ENCODE measurements at regions not wholly inside any gene's neighbourhood (a gene's known extent, or its start where the extent isn't known, plus 50 kb on each side); places are given as distances from the start of the nearest gene placed in this dataset.
"Not testable (repeated sequence)": the region's sequence is repeated elsewhere in the genome, so short reads cannot be mapped to it uniquely, and the experiment has no call there.

- H3K9me3 ChIP-seq (ENCODE audit: control insufficient read depth, insufficient read depth, low read length): no peaks in the 10 kb centered on the region
- WGBS (ENCODE audit: insufficient coverage, insufficient read length): no CpG with 5 or more reads among the region's 1 CpG
- no peaks in the 10 kb centered on the region for H3K36me3 ChIP-seq (ENCODE audit: control insufficient read depth, insufficient read depth, low read length)
- H3K4me1 ChIP-seq (ENCODE audit: control insufficient read depth, insufficient read depth, low read length): no peaks in the 10 kb centered on the region
- H3K27me3 ChIP-seq (ENCODE audit: control insufficient read depth, insufficient read depth, low read length): no peaks in the 10 kb centered on the region
- H3K27ac ChIP-seq (ENCODE audit: low read length): no peak overlapping the region
- DNase-seq (ENCODE audit: low read depth, low spot score): no peak
- no peak overlapping the region for H3K4me3 ChIP-seq (ENCODE audit: low read length)
These were observed 765.0 kb upstream of the DIAPH2 start for GRCh38 chrX:95919605-95920004.

GRCh38 chrX:95945528-95945927 lies 739.1 kb upstream of the DIAPH2 start:
- no peaks in the 10 kb centered on the region for H3K9me3 ChIP-seq (ENCODE audit: control insufficient read depth, insufficient read depth, low read length)
- no peaks in the 10 kb centered on the region for H3K36me3 ChIP-seq (ENCODE audit: control insufficient read depth, insufficient read depth, low read length)
- no peak for DNase-seq (ENCODE audit: low read depth, low spot score)
- H3K27me3 ChIP-seq (ENCODE audit: control insufficient read depth, insufficient read depth, low read length): no peaks in the 10 kb centered on the region
- no peak overlapping the region for H3K27ac ChIP-seq (ENCODE audit: low read length)
- no peak overlapping the region for H3K4me3 ChIP-seq (ENCODE audit: low read length)
- no peaks in the 10 kb centered on the region for H3K4me1 ChIP-seq (ENCODE audit: control insufficient read depth, insufficient read depth, low read length)
- WGBS (ENCODE audit: insufficient coverage, insufficient read length): no CpG with 5 or more reads among the region's 2 CpGs

GRCh38 chrX:95949588-95949987 lies 735.1 kb upstream of the DIAPH2 start:
- no peak for DNase-seq (ENCODE audit: low read depth, low spot score)
- Histone ChIP-seq H3K27me3 (ENCODE audit: control insufficient read depth, insufficient read depth, low read length) (no peaks in the 10 kb centered on the region), H3K27ac (ENCODE audit: low read length) (no peak overlapping the region), H3K4me3 (ENCODE audit: low read length) (no peak overlapping the region), H3K4me1 (ENCODE audit: control insufficient read depth, insufficient read depth, low read length) (no peaks in the 10 kb centered on the region), H3K9me3 (ENCODE audit: control insufficient read depth, insufficient read depth, low read length) (no peaks in the 10 kb centered on the region), H3K36me3 (ENCODE audit: control insufficient read depth, insufficient read depth, low read length) (no peaks in the 10 kb centered on the region)
- no CpG with 5 or more reads among the region's 2 CpGs for WGBS (ENCODE audit: insufficient coverage, insufficient read length)

GRCh38 chrX:95950679-95951078 lies 734.0 kb upstream of the DIAPH2 start:
- Histone ChIP-seq H3K4me1 (ENCODE audit: control insufficient read depth, insufficient read depth, low read length) (no peaks in the 10 kb centered on the region), H3K4me3 (ENCODE audit: low read length) (no peak overlapping the region), H3K27ac (ENCODE audit: low read length) (no peak overlapping the region), H3K27me3 (ENCODE audit: control insufficient read depth, insufficient read depth, low read length) (no peaks in the 10 kb centered on the region), H3K9me3 (ENCODE audit: control insufficient read depth, insufficient read depth, low read length) (no peaks in the 10 kb centered on the region), H3K36me3 (ENCODE audit: control insufficient read depth, insufficient read depth, low read length) (no peaks in the 10 kb centered on the region)
- WGBS (ENCODE audit: insufficient coverage, insufficient read length): no CpG with 5 or more reads among the region's 1 CpG
- DNase-seq (ENCODE audit: low read depth, low spot score): no peak

GRCh38 chrX:95953564-95953963 lies 731.1 kb upstream of the DIAPH2 start:
- Histone ChIP-seq H3K4me3 (ENCODE audit: low read length) (no peak overlapping the region), H3K36me3 (ENCODE audit: control insufficient read depth, insufficient read depth, low read length) (no peaks in the 10 kb centered on the region), H3K27me3 (ENCODE audit: control insufficient read depth, insufficient read depth, low read length) (no peaks in the 10 kb centered on the region), H3K9me3 (ENCODE audit: control insufficient read depth, insufficient read depth, low read length) (no peaks in the 10 kb centered on the region), H3K27ac (ENCODE audit: low read length) (no peak overlapping the region), H3K4me1 (ENCODE audit: control insufficient read depth, insufficient read depth, low read length) (no peaks in the 10 kb centered on the region)
- DNase-seq (ENCODE audit: low read depth, low spot score): no peak
- WGBS (ENCODE audit: insufficient coverage, insufficient read length): no CpG with 5 or more reads among the region's 2 CpGs

- Histone ChIP-seq H3K36me3 (ENCODE audit: control insufficient read depth, insufficient read depth, low read length) (no peaks in the 10 kb centered on the region), H3K9me3 (ENCODE audit: control insufficient read depth, insufficient read depth, low read length) (no peaks in the 10 kb centered on the region), H3K4me1 (ENCODE audit: control insufficient read depth, insufficient read depth, low read length) (no peaks in the 10 kb centered on the region), H3K4me3 (ENCODE audit: low read length) (no peak overlapping the region), H3K27ac (ENCODE audit: low read length) (no peak overlapping the region), H3K27me3 (ENCODE audit: control insufficient read depth, insufficient read depth, low read length) (no peaks in the 10 kb centered on the region)
- no peak for DNase-seq (ENCODE audit: low read depth, low spot score)
- WGBS (ENCODE audit: insufficient coverage, insufficient read length): no CpG with 5 or more reads among the region's 1 CpG
These were observed 727.9 kb upstream of the DIAPH2 start for GRCh38 chrX:95956745-95957144.

GRCh38 chrX:95973456-95974095 lies 711.1 kb upstream of the DIAPH2 start:
- H3K4me1 ChIP-seq (ENCODE audit: control insufficient read depth, insufficient read depth, low read length); H3K36me3 ChIP-seq (ENCODE audit: control insufficient read depth, insufficient read depth, low read length); H3K9me3 ChIP-seq (ENCODE audit: control insufficient read depth, insufficient read depth, low read length); H3K27me3 ChIP-seq (ENCODE audit: control insufficient read depth, insufficient read depth, low read length); DNase-seq (ENCODE audit: low read depth, low spot score); H3K27ac ChIP-seq (ENCODE audit: low read length); H3K4me3 ChIP-seq (ENCODE audit: low read length): not testable (repeated sequence)
- no CpG with 5 or more reads among the region's 9 CpGs for WGBS (ENCODE audit: insufficient coverage, insufficient read length)

- no peaks in the 10 kb centered on the region for H3K36me3 ChIP-seq (ENCODE audit: control insufficient read depth, insufficient read depth, low read length)
- no CpG with 5 or more reads among the region's 4 CpGs for WGBS (ENCODE audit: insufficient coverage, insufficient read length)
- DNase-seq (ENCODE audit: low read depth, low spot score): no peak
- H3K27me3 ChIP-seq (ENCODE audit: control insufficient read depth, insufficient read depth, low read length): no peaks in the 10 kb centered on the region
- no peak overlapping the region for H3K27ac ChIP-seq (ENCODE audit: low read length)
- no peaks in the 10 kb centered on the region for H3K9me3 ChIP-seq (ENCODE audit: control insufficient read depth, insufficient read depth, low read length)
- H3K4me3 ChIP-seq (ENCODE audit: low read length): no peak overlapping the region
- no peaks in the 10 kb centered on the region for H3K4me1 ChIP-seq (ENCODE audit: control insufficient read depth, insufficient read depth, low read length)
These were observed 710.6 kb upstream of the DIAPH2 start for GRCh38 chrX:95974096-95974470.

GRCh38 chrX:95974890-95975289 lies 709.8 kb upstream of the DIAPH2 start:
- DNase-seq (ENCODE audit: low read depth, low spot score): no peak
- no CpG with 5 or more reads among the region's 5 CpGs for WGBS (ENCODE audit: insufficient coverage, insufficient read length)
- Histone ChIP-seq H3K4me1 (ENCODE audit: control insufficient read depth, insufficient read depth, low read length) (no peaks in the 10 kb centered on the region), H3K9me3 (ENCODE audit: control insufficient read depth, insufficient read depth, low read length) (no peaks in the 10 kb centered on the region), H3K36me3 (ENCODE audit: control insufficient read depth, insufficient read depth, low read length) (no peaks in the 10 kb centered on the region), H3K27ac (ENCODE audit: low read length) (no peak overlapping the region), H3K4me3 (ENCODE audit: low read length) (no peak overlapping the region), H3K27me3 (ENCODE audit: control insufficient read depth, insufficient read depth, low read length) (no peaks in the 10 kb centered on the region)

GRCh38 chrX:95995583-95995982 lies 689.1 kb upstream of the DIAPH2 start:
- no peak overlapping the region for H3K4me3 ChIP-seq (ENCODE audit: low read length)
- H3K27ac ChIP-seq (ENCODE audit: low read length): no peak overlapping the region
- no peaks in the 10 kb centered on the region for H3K4me1 ChIP-seq (ENCODE audit: control insufficient read depth, insufficient read depth, low read length)
- H3K27me3 ChIP-seq (ENCODE audit: control insufficient read depth, insufficient read depth, low read length): no peaks in the 10 kb centered on the region
- no peaks in the 10 kb centered on the region for H3K36me3 ChIP-seq (ENCODE audit: control insufficient read depth, insufficient read depth, low read length)
- H3K9me3 ChIP-seq (ENCODE audit: control insufficient read depth, insufficient read depth, low read length): no peaks in the 10 kb centered on the region
- no CpG with 5 or more reads among the region's 3 CpGs for WGBS (ENCODE audit: insufficient coverage, insufficient read length)
- DNase-seq (ENCODE audit: low read depth, low spot score): no peak

GRCh38 chrX:95996294-95996693 lies 688.3 kb upstream of the DIAPH2 start:
- H3K27ac ChIP-seq (ENCODE audit: low read length): no peak overlapping the region
- H3K9me3 ChIP-seq (ENCODE audit: control insufficient read depth, insufficient read depth, low read length): no peaks in the 10 kb centered on the region
- no peaks in the 10 kb centered on the region for H3K4me1 ChIP-seq (ENCODE audit: control insufficient read depth, insufficient read depth, low read length)
- no peak for DNase-seq (ENCODE audit: low read depth, low spot score)
- no CpG with 5 or more reads among the region's 1 CpG for WGBS (ENCODE audit: insufficient coverage, insufficient read length)
- H3K36me3 ChIP-seq (ENCODE audit: control insufficient read depth, insufficient read depth, low read length): no peaks in the 10 kb centered on the region
- no peak overlapping the region for H3K4me3 ChIP-seq (ENCODE audit: low read length)
- no peaks in the 10 kb centered on the region for H3K27me3 ChIP-seq (ENCODE audit: control insufficient read depth, insufficient read depth, low read length)

Measured in iPS DF 6.9 (cell line).